22Rv1 (cell line): ENCODE measurements at regions not wholly inside any gene's neighbourhood (a gene's known extent, or its start where the extent isn't known, plus 50 kb on each side); places are given as distances from the start of the nearest gene placed in this dataset.

Experiments
- H3K27ac ChIP-seq: fragments of 450-650 bp; 2 replicates; pipeline ENCODE4 v1.5.1; 2017
- ZFX ChIP-seq: fragments of 450-650 bp; IDR thresholded peaks from 2 replicates; pipeline ENCODE4 v1.6.1; 2017; ENCODE audit warnings: antibody characterized with exemption, borderline replicate concordance
- TF ChIP-seq, protein P1 (sequence below): fragments of 450-650 bp; IDR thresholded peaks from 2 replicates; pipeline ENCODE4 v1.5.1; 2017; ENCODE audit warnings: mild to moderate bottlenecking

DNA sequence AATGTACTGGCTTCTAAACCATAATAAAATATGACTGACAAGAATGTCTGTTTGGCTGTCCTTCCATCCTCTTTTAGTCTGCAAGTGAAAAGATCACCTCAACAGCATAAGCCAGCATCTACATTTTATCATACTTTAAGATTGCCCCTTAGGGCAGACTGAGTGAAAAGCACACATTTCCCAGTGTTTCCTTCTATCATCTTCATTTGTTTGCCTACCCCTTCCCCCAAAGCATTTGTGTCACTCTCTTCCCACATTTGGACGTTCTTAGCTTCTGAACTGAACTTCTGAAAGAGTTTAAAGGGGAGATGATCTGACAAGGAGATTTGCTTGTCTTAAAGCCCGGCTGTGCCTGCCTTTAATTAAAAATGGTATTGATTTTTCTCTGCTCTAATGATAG, 322.2 kb downstream of the SPATA17 start:
- H3K27ac ChIP-seq, result no peak overlapping the region
- no peak for TF ChIP-seq ZFX
- TF ChIP-seq, protein P1, sequence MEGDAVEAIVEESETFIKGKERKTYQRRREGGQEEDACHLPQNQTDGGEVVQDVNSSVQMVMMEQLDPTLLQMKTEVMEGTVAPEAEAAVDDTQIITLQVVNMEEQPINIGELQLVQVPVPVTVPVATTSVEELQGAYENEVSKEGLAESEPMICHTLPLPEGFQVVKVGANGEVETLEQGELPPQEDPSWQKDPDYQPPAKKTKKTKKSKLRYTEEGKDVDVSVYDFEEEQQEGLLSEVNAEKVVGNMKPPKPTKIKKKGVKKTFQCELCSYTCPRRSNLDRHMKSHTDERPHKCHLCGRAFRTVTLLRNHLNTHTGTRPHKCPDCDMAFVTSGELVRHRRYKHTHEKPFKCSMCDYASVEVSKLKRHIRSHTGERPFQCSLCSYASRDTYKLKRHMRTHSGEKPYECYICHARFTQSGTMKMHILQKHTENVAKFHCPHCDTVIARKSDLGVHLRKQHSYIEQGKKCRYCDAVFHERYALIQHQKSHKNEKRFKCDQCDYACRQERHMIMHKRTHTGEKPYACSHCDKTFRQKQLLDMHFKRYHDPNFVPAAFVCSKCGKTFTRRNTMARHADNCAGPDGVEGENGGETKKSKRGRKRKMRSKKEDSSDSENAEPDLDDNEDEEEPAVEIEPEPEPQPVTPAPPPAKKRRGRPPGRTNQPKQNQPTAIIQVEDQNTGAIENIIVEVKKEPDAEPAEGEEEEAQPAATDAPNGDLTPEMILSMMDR, result no peak

DNA sequence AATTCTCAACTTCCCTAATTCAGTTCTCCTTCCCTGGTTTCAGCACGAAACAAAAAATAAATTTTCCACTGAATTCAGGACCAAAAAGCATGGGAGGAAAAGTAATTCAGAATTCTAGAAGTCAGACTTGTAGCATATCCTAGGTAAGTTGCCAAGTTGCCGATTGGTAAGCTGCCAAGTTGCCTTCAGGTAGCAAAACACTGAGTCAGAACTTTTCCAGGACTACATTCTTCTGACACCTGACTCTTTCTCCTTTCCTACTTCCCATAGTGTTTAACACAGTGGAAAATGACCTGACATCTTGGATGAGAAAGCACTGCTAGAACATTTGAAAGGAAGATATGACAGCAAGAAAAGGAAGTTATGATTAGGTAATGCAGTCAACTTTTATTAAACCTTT, 322.8 kb downstream of the SPATA17 start:
- no peak for TF ChIP-seq ZFX
- TF ChIP-seq, protein P1, result no peak
- no peak overlapping the region for H3K27ac ChIP-seq

DNA sequence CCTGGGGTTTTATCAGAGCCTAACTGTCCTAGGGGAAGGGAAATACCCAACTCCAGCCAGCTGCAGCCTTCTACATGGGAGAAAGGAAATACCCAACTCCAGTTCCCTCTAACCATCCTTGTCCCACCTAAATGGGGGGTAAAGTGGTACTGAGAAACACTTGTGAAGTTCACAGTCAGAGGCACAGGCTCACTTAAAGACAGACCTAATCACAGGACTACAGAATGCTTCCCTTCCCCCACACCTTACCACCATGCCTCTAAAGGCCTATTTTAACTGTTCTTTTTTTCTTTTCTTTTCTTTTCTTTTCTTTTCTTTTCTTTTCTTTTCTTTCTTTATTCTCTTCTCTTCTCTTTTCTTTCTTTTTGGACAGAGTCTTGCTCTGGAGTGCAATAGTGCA, 324.6 kb downstream of the SPATA17 start:
- no peak for TF ChIP-seq ZFX
- TF ChIP-seq, protein P1, result no peak
- no peak overlapping the region for H3K27ac ChIP-seq

DNA sequence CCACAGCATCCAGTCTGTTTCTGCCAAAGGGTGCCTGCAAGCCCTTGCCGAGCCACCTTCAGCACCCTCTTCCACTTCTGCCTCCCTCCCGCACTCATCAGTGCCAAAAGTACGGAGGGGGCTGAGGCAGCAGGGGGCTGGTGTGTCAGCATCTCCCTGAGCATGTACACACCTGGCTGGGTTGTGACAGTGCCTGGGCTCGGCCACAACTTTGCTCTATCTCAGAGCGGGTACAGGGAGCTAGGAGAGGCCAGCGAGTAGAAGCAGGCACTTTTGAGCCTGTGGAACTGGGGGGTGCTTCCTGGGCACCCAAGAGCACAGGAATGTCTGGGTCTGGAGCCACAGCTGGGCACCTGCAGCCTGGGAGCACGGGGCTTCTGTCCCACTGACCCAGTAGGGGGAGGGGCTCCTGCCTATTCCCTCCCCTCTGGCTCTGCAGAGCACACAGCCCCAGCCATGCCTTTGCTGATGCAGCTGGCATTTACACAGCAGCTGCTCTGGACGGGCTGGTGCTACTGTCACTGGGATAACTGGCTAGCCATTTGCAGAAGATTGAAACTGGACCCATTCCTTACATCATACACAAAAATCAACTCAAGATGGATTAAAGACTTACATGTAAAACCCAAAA, 319.8 kb upstream of the RRP15 start:
- TF ChIP-seq, protein P1, result no peak
- no peak for TF ChIP-seq ZFX
- H3K27ac ChIP-seq, result no peak overlapping the region

DNA sequence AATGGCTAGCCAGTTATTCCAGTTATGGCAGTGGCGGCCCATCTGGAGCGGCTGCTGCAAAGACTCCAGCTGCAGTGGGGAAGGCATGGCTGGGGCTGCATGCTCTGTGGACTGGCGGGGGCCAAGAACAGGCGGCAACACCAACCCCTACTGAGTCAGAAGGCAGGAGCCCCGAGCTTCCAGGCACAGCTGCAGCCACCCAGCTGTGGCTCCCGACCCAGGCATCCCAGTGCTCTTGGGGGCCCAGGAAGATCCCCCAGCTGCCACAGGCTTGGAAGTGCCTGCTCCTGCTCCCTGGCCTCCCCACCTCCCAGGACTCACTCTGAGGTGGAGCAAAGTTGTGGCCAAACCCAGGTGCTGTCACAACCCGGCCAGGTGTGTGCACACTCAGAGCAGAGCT, 317.0 kb upstream of the RRP15 start:
- TF ChIP-seq, protein P1, result no peak
- TF ChIP-seq ZFX, result no peak
- H3K27ac ChIP-seq, result no peak overlapping the region

DNA sequence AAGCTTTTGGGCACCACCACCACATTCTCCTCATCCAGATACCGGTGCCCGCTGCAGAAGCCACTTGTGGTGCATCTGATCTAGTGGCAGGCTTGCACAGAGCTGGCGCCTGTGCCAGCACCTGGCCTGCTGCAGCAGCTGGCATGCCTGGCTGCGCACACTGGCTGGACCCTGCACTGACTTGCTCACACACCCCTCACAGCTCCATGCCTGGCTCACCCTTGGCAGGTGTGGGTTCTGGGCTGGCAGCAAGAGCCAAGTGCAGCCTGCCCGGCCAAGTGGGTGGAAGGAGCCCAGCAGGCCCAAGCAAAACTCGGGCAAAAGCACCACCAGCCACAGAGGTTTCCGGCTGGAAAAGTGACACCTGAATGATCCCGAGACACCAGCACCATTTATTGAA, 315.7 kb upstream of the RRP15 start:
- no peak for TF ChIP-seq ZFX
- TF ChIP-seq, protein P1, result no peak
- no peak overlapping the region for H3K27ac ChIP-seq

DNA sequence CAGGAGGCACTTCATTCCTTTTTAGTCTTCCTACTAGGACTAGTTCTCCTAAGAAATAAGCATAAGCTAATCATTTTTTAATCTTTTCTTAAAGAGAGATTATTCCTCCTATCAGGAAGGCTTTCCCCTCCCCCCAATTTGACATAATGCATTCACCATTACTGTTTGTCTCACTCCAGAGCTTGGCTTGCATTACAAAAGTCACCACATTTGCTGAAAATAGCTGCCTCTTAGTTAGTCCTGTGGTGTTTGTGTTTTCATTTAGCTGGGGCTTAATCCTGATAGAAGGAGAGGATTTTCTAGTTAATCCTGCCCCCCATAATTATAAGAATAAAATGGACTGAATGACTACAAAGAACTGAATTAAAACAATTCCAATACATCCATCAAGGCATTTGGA, 307.1 kb upstream of the RRP15 start:
- TF ChIP-seq, protein P1, result no peak
- TF ChIP-seq ZFX, result no peak
- no peak overlapping the region for H3K27ac ChIP-seq
